Common myeloid progenitor, CD34-positive (primary cell): ENCODE measurements at regions not wholly inside any gene's neighbourhood (a gene's known extent, or its start where the extent isn't known, plus 50 kb on each side); places are given as distances from the start of the nearest gene placed in this dataset.

Experiments
- CTCF ChIA-PET: fragments of 350-600 bp; sonication (Branson Sonifier 250); formaldehyde crosslinking; loops from one replicate; lab custom pipeline; 2021; ENCODE audit warnings: antibody characterized with exemption; lab: Charles Lee
- POLR2A ChIA-PET: fragments of 350-600 bp; sonication (Branson Sonifier 250); formaldehyde crosslinking; loops from one replicate; lab custom pipeline; 2021; ENCODE audit warnings: antibody characterized with exemption; lab: Charles Lee
- DNase-seq, 3 donors: peaks; one replicate each; pipeline versions ENCODE4 v3.0.0 to v3.0.0-alpha.2; 2013
- H3K27ac ChIP-seq, 2 experiments: 1 replicate in 1 of 2; 2 replicates in 1 of 2; pipeline ENCODE4 v1.7.0; 2013; ENCODE audit warnings: inconsistent platforms in 2 of 2, low read length in 2 of 2, mild to moderate bottlenecking in 2 of 2, low read depth in 1 of 2, moderate library complexity in 1 of 2; ENCODE audit not compliant: severe bottlenecking in 2 of 2, insufficient read depth in 1 of 2, poor library complexity in 1 of 2
- H3K27me3 ChIP-seq, 5 experiments: replicated peaks in 2 of 5; 1 replicate in 3 of 5; 2 replicates in 2 of 5; pipeline versions ENCODE4 v1.6.1 to v1.7.0; 2013; ENCODE audit warnings: low read length in 4 of 5, mild to moderate bottlenecking in 2 of 5, moderate library complexity in 2 of 5, inconsistent platforms in 1 of 5; ENCODE audit not compliant: insufficient read depth in 5 of 5, control insufficient read depth in 4 of 5
- H3K36me3 ChIP-seq, 4 experiments: 1 replicate in 2 of 4; 2 replicates in 2 of 4; pipeline versions ENCODE4 v1.6.1 to v1.7.0; 2013; ENCODE audit warnings: low read length in 3 of 4, control low read depth in 1 of 4, mild to moderate bottlenecking in 1 of 4; ENCODE audit not compliant: control insufficient read depth in 4 of 4, insufficient read depth in 4 of 4
- H3K4me1 ChIP-seq, 4 experiments: 1 replicate in 3 of 4; 2 replicates in 1 of 4; pipeline versions ENCODE4 v1.6.1 to v1.7.1; 2013; ENCODE audit warnings: low read length in 3 of 4, mild to moderate bottlenecking in 3 of 4, control low read depth in 1 of 4, inconsistent platforms in 1 of 4, moderate library complexity in 1 of 4; ENCODE audit not compliant: control insufficient read depth in 4 of 4, insufficient read depth in 4 of 4; ENCODE audit errors: control extremely low read depth in 1 of 4
- H3K4me3 ChIP-seq, 7 experiments: 1 replicate in 4 of 7; 2 replicates in 3 of 7; pipeline versions ENCODE4 v1.5.1 to v1.7.0; 2013; ENCODE audit warnings: mild to moderate bottlenecking in 7 of 7, low read length in 6 of 7, moderate library complexity in 6 of 7, inconsistent platforms in 2 of 7, low read depth in 2 of 7, control low read depth in 1 of 7; ENCODE audit not compliant: insufficient read depth in 4 of 7, control insufficient read depth in 1 of 7; ENCODE audit errors: extremely low read depth in 1 of 7
- H3K9me3 ChIP-seq, 5 experiments: 1 replicate in 4 of 5; 2 replicates in 1 of 5; pipeline versions ENCODE4 v1.6.1 to v1.7.1; 2013; ENCODE audit warnings: low read length in 4 of 5, mild to moderate bottlenecking in 2 of 5, inconsistent platforms in 1 of 5, low read depth in 1 of 5, moderate library complexity in 1 of 5; ENCODE audit not compliant: control insufficient read depth in 4 of 5, insufficient read depth in 2 of 5; ENCODE audit errors: control extremely low read depth in 1 of 5
- WGBS: methylation state at CpG from one replicate; pipeline ENCODE4 v1.1.5; 2013; ENCODE audit not compliant: insufficient coverage; 5-methylcytosine and 5-hydroxymethylcytosine counted together

- POLR2A ChIA-PET = no interaction called here
- Histone ChIP-seq H3K27ac (no peak overlapping the region), H3K4me3 (no peak overlapping the region), H3K27me3 (peaks cover 2 to 27% (median 11%) of the 10 kb centered on the region in 5 experiments), H3K4me1 (no peaks in the 10 kb centered on the region), H3K36me3 (no peaks in the 10 kb centered on the region), H3K9me3 (no peaks in the 10 kb centered on the region)
- no peak for DNase-seq
- WGBS = 83% methylated on average over 8 of the region's 8 CpGs
- CTCF ChIA-PET = no interaction called here
These were observed 227.5 kb downstream of the WDR11 start for GRCh38 chr10:121078672-121079102.

- CTCF ChIA-PET = no interaction called here
- Histone ChIP-seq H3K36me3 (no peaks in the 10 kb centered on the region), H3K9me3 (no peaks in the 10 kb centered on the region), H3K4me1 (no peaks in the 10 kb centered on the region), H3K27me3 (peaks cover 2 to 32% (median 11%) of the 10 kb centered on the region in 5 experiments), H3K27ac (no peak overlapping the region), H3K4me3 (no peak overlapping the region)
- 96% methylated on average over 6 of the region's 6 CpGs for WGBS
- no peak for DNase-seq
- POLR2A ChIA-PET = no interaction called here
These were observed 228.1 kb downstream of the WDR11 start for GRCh38 chr10:121079226-121079625.

- CTCF ChIA-PET = interaction anchor here (0.5 kb wide), 1 partner anchor 90 kb away, joined by 3 read pairs; no protein-coding TSS in a partner anchor
- Histone ChIP-seq H3K36me3 (no peaks in the 10 kb centered on the region), H3K9me3 (no peaks in the 10 kb centered on the region), H3K27me3 (peaks cover 2 to 35% (median 11%) of the 10 kb centered on the region in 5 experiments), H3K4me3 (no peak overlapping the region), H3K27ac (no peak overlapping the region), H3K4me1 (no peaks in the 10 kb centered on the region)
- DNase-seq = no peak
- POLR2A ChIA-PET = no interaction called here
- 80% methylated on average over 7 of the region's 7 CpGs for WGBS
These were observed 229.2 kb downstream of the WDR11 start for GRCh38 chr10:121080281-121080891.

- no peak overlapping the region for H3K4me3 ChIP-seq
- 80% methylated on average over 1 of the region's 3 CpGs for WGBS
- CTCF ChIA-PET = no interaction called here
These were observed 230.1 kb downstream of the WDR11 start for GRCh38 chr10:121081306-121081705.

GRCh38 chr10:121082984-121083383, 231.8 kb downstream of the WDR11 start:
- ChIA-PET POLR2A (no interaction called here), CTCF (no interaction called here)
- no peak overlapping the region for H3K27ac ChIP-seq
- no peaks in the 10 kb centered on the region for H3K36me3 ChIP-seq
- no peak for DNase-seq
- no peaks in the 10 kb centered on the region for H3K4me1 ChIP-seq
- no peaks in the 10 kb centered on the region for H3K9me3 ChIP-seq
- H3K4me3 ChIP-seq = no peak overlapping the region
- H3K27me3 ChIP-seq = peaks cover 2 to 37% (median 10%) of the 10 kb centered on the region in 5 experiments
- no CpG with 5 or more reads among the region's 3 CpGs for WGBS

More at GRCh38 chr10:121081306-121081705, 230.1 kb downstream of the WDR11 start:
- no peaks in the 10 kb centered on the region for H3K36me3 ChIP-seq
- H3K9me3 ChIP-seq = no peaks in the 10 kb centered on the region
- no peak overlapping the region for H3K27ac ChIP-seq
- DNase-seq = no peak
- H3K27me3 ChIP-seq = peaks cover 2 to 39% (median 11%) of the 10 kb centered on the region in 5 experiments
- H3K4me1 ChIP-seq = no peaks in the 10 kb centered on the region
- POLR2A ChIA-PET = no interaction called here

GRCh38 chr10:121084016-121084674, 233.0 kb downstream of the WDR11 start:
- CTCF ChIA-PET = interaction anchor here (1.2 kb wide), 1 partner anchor 14 kb away, joined by 3 read pairs; no protein-coding TSS in a partner anchor
- Histone ChIP-seq H3K4me3 (no peak overlapping the region), H3K9me3 (no peaks in the 10 kb centered on the region), H3K36me3 (no peaks in the 10 kb centered on the region), H3K4me1 (no peaks in the 10 kb centered on the region), H3K27ac (no peak overlapping the region), H3K27me3 (peaks cover 0 to 25% (median 6%) of the 10 kb centered on the region in 5 experiments)
- 81% methylated on average over 8 of the region's 8 CpGs for WGBS
- POLR2A ChIA-PET = no interaction called here
- no peak for DNase-seq

GRCh38 chr10:121084675-121085070, 233.5 kb downstream of the WDR11 start:
- peaks cover 0 to 20% (median 6%) of the 10 kb centered on the region in 5 experiments for H3K27me3 ChIP-seq
- no peaks in the 10 kb centered on the region for H3K36me3 ChIP-seq
- no peak overlapping the region for H3K4me3 ChIP-seq
- CTCF ChIA-PET = interaction anchor here (1.2 kb wide), 1 partner anchor 15 kb away, joined by 3 read pairs; no protein-coding TSS in a partner anchor
- DNase-seq = no peak
- WGBS = 87% methylated on average over 5 of the region's 7 CpGs
- H3K27ac ChIP-seq = no peak overlapping the region
- no peaks in the 10 kb centered on the region for H3K4me1 ChIP-seq
- POLR2A ChIA-PET = no interaction called here
- no peaks in the 10 kb centered on the region for H3K9me3 ChIP-seq
